GM13977 (cell line): ENCODE measurements at regions not wholly inside any gene's neighbourhood (a gene's known extent, or its start where the extent isn't known, plus 50 kb on each side); places are given as distances from the start of the nearest gene placed in this dataset.

ENCODE experiments used
- DNase-seq: peaks from one replicate; pipeline ENCODE4 v3.0.0; 2012; ENCODE audit warnings: low spot score
- CTCF ChIP-seq: IDR thresholded peaks from 2 replicates; pipeline ENCODE4 v1.5.1; 2012; ENCODE audit warnings: mild to moderate bottlenecking, control low read depth; ENCODE audit not compliant: insufficient read depth; ENCODE audit errors: extremely low read depth, missing control alignments
- in situ Hi-C: fragments of 300-500 bp; cut with MboI; formaldehyde crosslinking; loops from one replicate; pipeline ENCODE4 v1.12.0; 2022; ENCODE audit warnings: low sequenced_read_pairs, low pct_unique_long_range_greater_than_20kb, mixed read lengths, inconsistent platforms; ENCODE audit not compliant: unreplicated experiment

- in situ Hi-C loops: no loop called here
- no peak for DNase-seq
- no peak for TF ChIP-seq CTCF
These were observed 349.9 kb upstream of the PDE3A start for GRCh38 chr12:20018406-20018805.

GRCh38 chr12:20024194-20024593 lies 344.1 kb upstream of the PDE3A start:
- in situ Hi-C loops: no loop called here
- TF ChIP-seq CTCF: no peak
- DNase-seq: no peak

GRCh38 chr12:20028033-20028432 lies 340.3 kb upstream of the PDE3A start:
- peak; percentile 28 for DNase-seq
- TF ChIP-seq CTCF: no peak
- in situ Hi-C loops: no loop called here

- no peak for DNase-seq
- in situ Hi-C loops: no loop called here
These were observed 337.5 kb upstream of the PDE3A start for GRCh38 chr12:20030826-20031225.

DNA sequence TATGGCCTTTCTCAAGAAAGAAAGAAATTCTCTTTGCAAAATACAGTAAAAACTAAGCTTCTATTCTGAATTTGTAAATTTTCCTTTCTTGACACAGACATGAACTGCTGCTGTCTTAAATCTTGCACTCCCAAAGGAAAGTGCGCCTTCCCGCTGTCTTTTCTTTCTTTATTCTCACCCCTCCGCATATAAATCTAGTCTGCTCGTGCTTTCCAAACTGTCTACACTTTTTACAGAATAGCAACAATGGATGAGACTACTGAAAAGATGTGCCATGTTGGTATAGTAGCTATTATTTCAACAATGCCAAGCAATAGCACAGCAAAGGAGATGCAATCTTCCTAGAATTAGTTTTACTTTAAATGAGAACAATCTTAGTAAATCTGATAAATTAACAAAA lies 328.8 kb upstream of the PDE3A start:
- in situ Hi-C loops: no loop called here
- no peak for TF ChIP-seq CTCF
- no peak for DNase-seq

More at GRCh38 chr12:20030826-20031225, 337.5 kb upstream of the PDE3A start:
- no peak for TF ChIP-seq CTCF

GRCh38 chr12:20040184-20040583 lies 328.2 kb upstream of the PDE3A start:
- in situ Hi-C loops: no loop called here
- no peak for DNase-seq

More at GRCh38 chr12:20040184-20040583, 328.2 kb upstream of the PDE3A start:
- no peak for TF ChIP-seq CTCF
